RWPE2 (cell line): ENCODE measurements at regions not wholly inside any gene's neighbourhood (a gene's known extent, or its start where the extent isn't known, plus 50 kb on each side); places are given as distances from the start of the nearest gene placed in this dataset.

ENCODE experiments used
- ATAC-seq: fragments of 200-7000 bp; cut with Tn5 transposase; 3 replicates; pipeline ENCODE4 v1.9.1; 2021; ENCODE audit warnings: low read depth
- DNase-seq: peaks from one replicate; pipeline ENCODE4 v3.0.0-alpha.2; 2020; ENCODE audit warnings: low spot score
- H3K27ac ChIP-seq: fragments of 450-650 bp; 2 replicates; pipeline ENCODE4 v1.5.1; 2017; ENCODE audit warnings: mild to moderate bottlenecking; ENCODE audit not compliant: poor library complexity, severe bottlenecking
- H3K27me3 ChIP-seq: fragments of 250-450 bp; sonication (Bioruptor Pico); 2 replicates; pipeline ENCODE4 v1.5.1; 2021; ENCODE audit warnings: mild to moderate bottlenecking, moderate library complexity; ENCODE audit not compliant: insufficient read depth, poor library complexity, severe bottlenecking
- H3K36me3 ChIP-seq: fragments of 250-450 bp; sonication (Bioruptor Pico); 2 replicates; pipeline ENCODE4 v1.5.1; 2020; ENCODE audit warnings: low read depth, mild to moderate bottlenecking, moderate library complexity
- H3K4me1 ChIP-seq: fragments of 250-450 bp; sonication (Bioruptor Pico); 2 replicates; pipeline ENCODE4 v1.5.1; 2021; ENCODE audit warnings: mild to moderate bottlenecking, moderate library complexity; ENCODE audit not compliant: insufficient read depth, poor library complexity, severe bottlenecking
- H3K4me3 ChIP-seq: fragments of 250-450 bp; sonication (Bioruptor Pico); 2 replicates; pipeline ENCODE4 v1.5.1; 2021; ENCODE audit warnings: mild to moderate bottlenecking, moderate library complexity; ENCODE audit not compliant: severe bottlenecking
- H3K9me3 ChIP-seq: fragments of 250-450 bp; sonication (Bioruptor Pico); 2 replicates; pipeline ENCODE4 v1.5.1; 2021; ENCODE audit warnings: mild to moderate bottlenecking, moderate library complexity; ENCODE audit not compliant: severe bottlenecking
- TF ChIP-seq, protein P1 (sequence below): fragments of 450-650 bp; IDR thresholded peaks from one replicate; pipeline ENCODE4 v1.5.1; 2017; ENCODE audit warnings: mild to moderate bottlenecking, moderate library complexity; ENCODE audit not compliant: poor library complexity, severe bottlenecking

DNA sequence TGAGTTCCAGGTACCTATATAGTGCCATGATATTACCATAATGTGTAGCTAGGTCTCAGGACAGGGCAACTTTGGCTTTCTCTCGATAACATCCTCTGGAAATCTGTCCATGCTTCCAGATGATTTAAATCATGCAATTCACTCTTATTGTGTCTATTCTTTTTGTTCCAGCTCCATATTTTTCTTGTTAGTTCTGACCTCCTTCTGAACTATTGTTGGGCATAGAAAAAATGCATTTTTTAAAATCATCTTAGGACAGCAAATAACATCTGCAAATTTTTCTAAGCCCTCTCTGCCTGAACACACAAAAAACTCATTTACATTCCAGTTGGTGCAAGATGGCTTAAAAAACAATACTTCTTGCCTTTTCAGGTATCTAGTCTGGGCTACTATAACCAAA lies 1561.0 kb upstream of the MIR17HG start:
- no peaks in the 10 kb centered on the region for H3K27me3 ChIP-seq
- ATAC-seq: no peak
- H3K36me3 ChIP-seq: no peaks in the 10 kb centered on the region
- DNase-seq: no peak
- TF ChIP-seq, protein P1, sequence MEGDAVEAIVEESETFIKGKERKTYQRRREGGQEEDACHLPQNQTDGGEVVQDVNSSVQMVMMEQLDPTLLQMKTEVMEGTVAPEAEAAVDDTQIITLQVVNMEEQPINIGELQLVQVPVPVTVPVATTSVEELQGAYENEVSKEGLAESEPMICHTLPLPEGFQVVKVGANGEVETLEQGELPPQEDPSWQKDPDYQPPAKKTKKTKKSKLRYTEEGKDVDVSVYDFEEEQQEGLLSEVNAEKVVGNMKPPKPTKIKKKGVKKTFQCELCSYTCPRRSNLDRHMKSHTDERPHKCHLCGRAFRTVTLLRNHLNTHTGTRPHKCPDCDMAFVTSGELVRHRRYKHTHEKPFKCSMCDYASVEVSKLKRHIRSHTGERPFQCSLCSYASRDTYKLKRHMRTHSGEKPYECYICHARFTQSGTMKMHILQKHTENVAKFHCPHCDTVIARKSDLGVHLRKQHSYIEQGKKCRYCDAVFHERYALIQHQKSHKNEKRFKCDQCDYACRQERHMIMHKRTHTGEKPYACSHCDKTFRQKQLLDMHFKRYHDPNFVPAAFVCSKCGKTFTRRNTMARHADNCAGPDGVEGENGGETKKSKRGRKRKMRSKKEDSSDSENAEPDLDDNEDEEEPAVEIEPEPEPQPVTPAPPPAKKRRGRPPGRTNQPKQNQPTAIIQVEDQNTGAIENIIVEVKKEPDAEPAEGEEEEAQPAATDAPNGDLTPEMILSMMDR: no peak
- no peaks in the 10 kb centered on the region for H3K4me1 ChIP-seq
- no peaks in the 10 kb centered on the region for H3K9me3 ChIP-seq
- H3K27ac ChIP-seq: no peak overlapping the region
- H3K4me3 ChIP-seq: no peak overlapping the region

DNA sequence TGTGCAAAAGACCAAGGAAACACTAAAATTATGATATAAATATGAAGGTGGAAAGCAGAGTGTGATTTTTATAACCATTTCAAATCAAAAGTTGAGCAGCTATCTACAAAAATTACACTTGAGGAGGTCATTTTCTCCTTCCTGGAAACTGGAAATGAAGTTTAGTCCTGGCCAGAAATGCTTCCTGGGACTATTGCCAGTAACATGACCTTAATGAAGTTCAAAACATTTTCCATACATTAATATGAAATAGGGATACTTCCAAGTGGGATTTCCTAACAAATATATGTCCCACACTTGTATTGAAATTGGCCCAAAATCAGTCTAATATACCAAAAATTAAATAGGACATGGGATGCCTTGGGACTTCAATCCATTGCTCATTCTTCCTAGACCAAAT lies 1556.8 kb upstream of the MIR17HG start:
- H3K27me3 ChIP-seq: no peaks in the 10 kb centered on the region
- H3K27ac ChIP-seq: no peak overlapping the region
- no peaks in the 10 kb centered on the region for H3K36me3 ChIP-seq
- TF ChIP-seq, protein P1: no peak
- no peak for DNase-seq
- H3K9me3 ChIP-seq: peaks cover 2% of the 10 kb centered on the region
- ATAC-seq: no peak
- no peaks in the 10 kb centered on the region for H3K4me1 ChIP-seq
- no peak overlapping the region for H3K4me3 ChIP-seq

- TF ChIP-seq, protein P1: no peak
- DNase-seq: no peak
- H3K27me3 ChIP-seq: no peaks in the 10 kb centered on the region
These were observed 1555.4 kb upstream of the MIR17HG start for GRCh38 chr13:89791971-89792630.

GRCh38 chr13:89796196-89796595 lies 1551.3 kb upstream of the MIR17HG start:
- ATAC-seq (no peak), DNase-seq (no peak)
- H3K9me3 ChIP-seq: peaks cover 2% of the 10 kb centered on the region
- TF ChIP-seq, protein P1: no peak
- no peak overlapping the region for H3K27ac ChIP-seq
- H3K4me1 ChIP-seq: no peaks in the 10 kb centered on the region
- no peaks in the 10 kb centered on the region for H3K36me3 ChIP-seq
- no peaks in the 10 kb centered on the region for H3K27me3 ChIP-seq
- H3K4me3 ChIP-seq: no peak overlapping the region

More at GRCh38 chr13:89791971-89792630, 1555.4 kb upstream of the MIR17HG start:
- H3K9me3 ChIP-seq: peaks cover 2% of the 10 kb centered on the region
- H3K27ac ChIP-seq: no peak overlapping the region
- no peak for ATAC-seq
- H3K36me3 ChIP-seq: no peaks in the 10 kb centered on the region
- no peak overlapping the region for H3K4me3 ChIP-seq
- no peaks in the 10 kb centered on the region for H3K4me1 ChIP-seq

DNA sequence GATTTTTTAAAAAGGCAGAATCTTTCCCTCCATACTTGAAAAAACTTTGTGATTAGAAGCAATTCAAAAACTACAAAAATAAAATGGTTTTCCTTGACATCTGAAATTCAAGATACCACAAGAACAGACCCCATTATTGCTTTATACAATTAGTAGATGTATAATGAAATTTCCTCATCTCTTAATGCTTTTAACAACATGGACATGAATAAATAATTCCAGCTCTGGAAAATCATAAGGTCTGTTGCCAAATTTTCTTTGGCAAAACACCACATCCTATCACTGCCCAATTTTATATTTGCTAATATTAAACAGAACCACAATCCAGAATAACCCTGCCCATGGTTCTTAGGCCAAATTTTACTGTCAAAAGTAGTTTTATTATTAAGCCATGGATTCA lies 1543.6 kb upstream of the MIR17HG start:
- no peak for DNase-seq
- TF ChIP-seq, protein P1: no peak
- ATAC-seq: no peak
- H3K27me3 ChIP-seq: no peaks in the 10 kb centered on the region
- no peak overlapping the region for H3K27ac ChIP-seq
- no peak overlapping the region for H3K4me3 ChIP-seq
- no peaks in the 10 kb centered on the region for H3K9me3 ChIP-seq
- H3K36me3 ChIP-seq: no peaks in the 10 kb centered on the region
- no peaks in the 10 kb centered on the region for H3K4me1 ChIP-seq
